SIG-M5 treated with dmso at 0.1 percent for 504 hours (cell line): ENCODE measurements at regions not wholly inside any gene's neighbourhood (a gene's known extent, or its start where the extent isn't known, plus 50 kb on each side); places are given as distances from the start of the nearest gene placed in this dataset.
"Not testable (repeated sequence)": the region's sequence is repeated elsewhere in the genome, so short reads cannot be mapped to it uniquely, and the experiment has no call there.

ENCODE experiments used
- DNase-seq: peaks from one replicate; lab custom pipeline; 2025; ENCODE audit not compliant: unreplicated experiment; lab: John Stamatoyannopoulos, UW

GRCh38 chr10:42367532-42368230 lies 270.7 kb downstream of the ZNF33B start:
- DNase-seq = no peak

GRCh38 chr10:42351745-42352144 lies 286.6 kb downstream of the ZNF33B start:
- no peak for DNase-seq

GRCh38 chr10:42336593-42337337 lies 301.6 kb downstream of the ZNF33B start:
- not testable (repeated sequence) for DNase-seq

GRCh38 chr10:42335653-42336296 lies 302.6 kb downstream of the ZNF33B start:
- DNase-seq = not testable (repeated sequence)

- no peak for DNase-seq
Observed at GRCh38 chr10:42304341-42304740, 334.0 kb downstream of the ZNF33B start.

- not testable (repeated sequence) for DNase-seq
Observed at GRCh38 chr10:42281896-42282295, 356.5 kb downstream of the ZNF33B start.

- not testable (repeated sequence) for DNase-seq
Observed at GRCh38 chr10:42269788-42270187, 368.6 kb downstream of the ZNF33B start.

- not testable (repeated sequence) for DNase-seq
Observed at GRCh38 chr10:42263259-42263658, 375.1 kb downstream of the ZNF33B start.

GRCh38 chr10:42243002-42243401 lies 395.4 kb downstream of the ZNF33B start:
- not testable (repeated sequence) for DNase-seq

GRCh38 chr10:42242135-42242805 lies 396.1 kb downstream of the ZNF33B start:
- no peak for DNase-seq

GRCh38 chr10:42236401-42236800 lies 402.0 kb downstream of the ZNF33B start:
- DNase-seq = not testable (repeated sequence)

- DNase-seq = not testable (repeated sequence)
Observed at GRCh38 chr10:42235736-42236135, 402.6 kb downstream of the ZNF33B start.

GRCh38 chr10:42235241-42235640 lies 403.1 kb downstream of the ZNF33B start:
- not testable (repeated sequence) for DNase-seq

GRCh38 chr10:42234506-42234905 lies 403.9 kb downstream of the ZNF33B start:
- not testable (repeated sequence) for DNase-seq

- DNase-seq = not testable (repeated sequence)
Observed at GRCh38 chr10:42233461-42234206, 404.7 kb downstream of the ZNF33B start.

- not testable (repeated sequence) for DNase-seq
Observed at GRCh38 chr10:42232955-42233354, 405.4 kb downstream of the ZNF33B start.

- not testable (repeated sequence) for DNase-seq
Observed at GRCh38 chr10:42230812-42231211, 407.6 kb downstream of the ZNF33B start.

- not testable (repeated sequence) for DNase-seq
Observed at GRCh38 chr10:42230115-42230514, 408.3 kb downstream of the ZNF33B start.

- not testable (repeated sequence) for DNase-seq
Observed at GRCh38 chr10:42227859-42228258, 410.5 kb downstream of the ZNF33B start.

GRCh38 chr10:42193588-42193987 lies 444.8 kb downstream of the ZNF33B start:
- not testable (repeated sequence) for DNase-seq
